ENCODE measurements at regions not wholly inside any gene's neighbourhood (a gene's known extent, or its start where the extent isn't known, plus 50 kb on each side); places are given as distances from the start of the nearest gene placed in this dataset.

DNA sequence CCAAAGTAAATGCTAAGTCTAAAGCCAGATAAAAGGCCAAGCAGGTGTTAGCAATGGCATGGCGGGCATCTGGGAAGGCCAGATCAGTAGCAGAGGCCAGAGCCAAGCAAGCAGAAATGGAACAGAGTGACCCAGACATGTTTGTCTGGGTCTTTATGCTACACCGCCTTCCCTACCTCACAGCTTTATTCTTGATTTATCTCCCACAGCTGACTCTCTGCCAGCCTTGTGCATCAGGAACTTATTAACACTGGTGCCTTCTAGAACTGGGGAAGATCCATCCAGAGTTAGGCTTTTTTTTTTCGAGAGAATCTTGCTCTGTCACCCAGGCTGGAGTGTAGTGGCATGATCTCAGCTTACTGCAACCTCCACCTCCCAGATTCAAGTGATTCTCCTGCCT, 112.5 kb upstream of the SLC44A1 start:
- TF ChIP-seq, protein P1, sequence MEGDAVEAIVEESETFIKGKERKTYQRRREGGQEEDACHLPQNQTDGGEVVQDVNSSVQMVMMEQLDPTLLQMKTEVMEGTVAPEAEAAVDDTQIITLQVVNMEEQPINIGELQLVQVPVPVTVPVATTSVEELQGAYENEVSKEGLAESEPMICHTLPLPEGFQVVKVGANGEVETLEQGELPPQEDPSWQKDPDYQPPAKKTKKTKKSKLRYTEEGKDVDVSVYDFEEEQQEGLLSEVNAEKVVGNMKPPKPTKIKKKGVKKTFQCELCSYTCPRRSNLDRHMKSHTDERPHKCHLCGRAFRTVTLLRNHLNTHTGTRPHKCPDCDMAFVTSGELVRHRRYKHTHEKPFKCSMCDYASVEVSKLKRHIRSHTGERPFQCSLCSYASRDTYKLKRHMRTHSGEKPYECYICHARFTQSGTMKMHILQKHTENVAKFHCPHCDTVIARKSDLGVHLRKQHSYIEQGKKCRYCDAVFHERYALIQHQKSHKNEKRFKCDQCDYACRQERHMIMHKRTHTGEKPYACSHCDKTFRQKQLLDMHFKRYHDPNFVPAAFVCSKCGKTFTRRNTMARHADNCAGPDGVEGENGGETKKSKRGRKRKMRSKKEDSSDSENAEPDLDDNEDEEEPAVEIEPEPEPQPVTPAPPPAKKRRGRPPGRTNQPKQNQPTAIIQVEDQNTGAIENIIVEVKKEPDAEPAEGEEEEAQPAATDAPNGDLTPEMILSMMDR (conservative IDR thresholded peaks at IDR 0.05): no peak

DNA sequence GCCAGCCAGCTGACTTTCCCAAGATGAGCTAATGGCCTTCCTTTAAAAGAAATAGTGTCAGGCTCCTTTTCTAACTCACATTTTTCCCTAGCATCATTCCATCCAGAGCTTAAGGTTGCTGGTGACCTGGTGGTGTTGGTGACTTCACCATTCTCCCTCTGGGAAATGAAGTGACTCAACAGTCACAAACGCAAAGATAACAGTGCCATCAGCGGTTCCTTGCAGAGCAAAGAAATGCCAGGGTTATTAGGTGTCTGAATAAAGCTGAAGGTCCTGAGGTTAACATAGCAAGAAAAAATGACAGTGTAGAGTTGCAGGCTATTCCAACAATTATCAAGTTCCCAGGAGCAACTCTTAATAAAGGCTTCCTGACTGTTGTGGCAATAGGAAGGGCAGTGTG, 111.8 kb upstream of the SLC44A1 start:
- DNase-seq (ENCODE audit: low read depth, low spot score): no peak
- Mint-ChIP-seq H3K4me3 (no peak overlapping the region), H3K36me3 (ENCODE audit: low read depth) (no peaks in the 10 kb centered on the region), H3K27me3 (ENCODE audit: low read depth) (no peaks in the 10 kb centered on the region), H3K9me3 (peaks cover 2% of the 10 kb centered on the region), H3K27ac (ENCODE audit: unreplicated experiment) (no peak overlapping the region), H3K4me1 (peaks cover 9% of the 10 kb centered on the region)
- TF ChIP-seq, protein P1 (conservative IDR thresholded peaks at IDR 0.05): no peak

More for the DNA sequence above, 112.5 kb upstream of the SLC44A1 start:
- no peak overlapping the region for H3K4me3 Mint-ChIP-seq
- no peak for DNase-seq (ENCODE audit: low read depth, low spot score)
- peaks cover 9% of the 10 kb centered on the region for H3K4me1 Mint-ChIP-seq
- no peak overlapping the region for H3K27ac Mint-ChIP-seq (ENCODE audit: unreplicated experiment)
- peaks cover 2% of the 10 kb centered on the region for H3K9me3 Mint-ChIP-seq
- no peaks in the 10 kb centered on the region for H3K27me3 Mint-ChIP-seq (ENCODE audit: low read depth)
- no peaks in the 10 kb centered on the region for H3K36me3 Mint-ChIP-seq (ENCODE audit: low read depth)

DNA sequence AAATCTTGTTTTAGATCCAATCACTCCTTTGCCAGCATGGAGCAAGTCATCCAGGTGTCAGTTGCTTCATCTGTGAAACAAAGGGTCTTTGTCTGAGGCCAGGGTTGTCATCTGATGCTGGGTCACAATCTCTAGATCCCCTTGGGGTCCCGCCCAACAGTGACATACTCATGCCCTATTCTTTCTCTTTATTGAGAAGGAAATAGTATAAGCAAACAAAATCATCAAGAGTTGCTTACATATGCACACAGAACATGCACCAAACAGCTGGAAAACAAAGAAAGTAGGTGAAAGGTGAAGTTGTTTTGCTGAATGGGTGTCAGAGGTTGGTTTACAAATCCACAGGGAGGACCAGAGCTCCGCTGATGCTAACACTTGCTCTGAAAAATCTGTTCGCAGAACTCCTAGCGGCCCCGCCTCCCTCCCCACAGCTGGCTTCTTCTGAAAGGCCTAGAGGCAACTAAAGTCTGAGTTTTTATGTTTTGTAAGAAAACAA, 106.1 kb upstream of the SLC44A1 start:
- H3K27ac Mint-ChIP-seq (ENCODE audit: unreplicated experiment): no peak overlapping the region

DNA sequence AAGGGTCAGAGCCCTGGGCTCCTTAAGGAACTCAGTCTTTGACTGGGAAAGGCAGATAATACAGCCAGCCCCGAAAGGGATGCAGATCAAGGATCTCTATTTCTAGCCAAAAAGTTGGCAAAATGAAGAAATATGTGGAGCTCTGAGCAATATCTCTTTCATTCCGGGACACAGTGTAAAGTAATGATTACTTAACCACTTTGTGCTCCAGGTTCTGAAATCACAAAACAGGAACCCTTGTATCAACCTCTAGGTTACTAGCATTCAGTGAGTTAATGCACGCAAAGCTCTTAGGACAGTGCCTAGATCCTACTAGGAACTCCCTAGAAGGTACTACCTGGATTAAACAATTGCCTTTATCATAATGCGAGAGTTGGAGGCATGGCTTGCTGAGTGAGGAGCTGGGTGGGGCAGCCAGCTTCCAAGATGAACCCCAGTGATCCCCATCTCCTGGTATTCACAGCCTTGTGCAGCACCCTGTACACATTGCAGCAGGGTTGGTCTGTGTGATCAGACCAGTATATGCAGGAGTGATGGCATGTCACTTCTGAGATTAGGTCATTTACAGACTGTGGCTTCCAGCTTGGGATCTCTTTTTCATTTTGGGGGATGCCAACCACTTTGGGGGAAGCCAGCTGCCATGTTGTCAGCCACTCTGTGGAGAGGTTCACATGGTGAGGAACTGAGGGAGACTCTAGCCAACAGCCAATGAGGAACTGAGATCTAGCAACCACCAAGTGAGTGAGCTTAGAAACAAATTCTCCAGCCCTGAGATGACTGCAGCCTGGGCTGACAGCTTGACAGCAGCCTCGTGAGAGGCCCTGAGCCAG, 103.1 kb upstream of the SLC44A1 start:
- no peak for DNase-seq (ENCODE audit: low read depth, low spot score)
- Mint-ChIP-seq H3K4me3 (no peak overlapping the region), H3K9me3 (no peaks in the 10 kb centered on the region), H3K36me3 (ENCODE audit: low read depth) (no peaks in the 10 kb centered on the region), H3K27me3 (ENCODE audit: low read depth) (no peaks in the 10 kb centered on the region), H3K27ac (ENCODE audit: unreplicated experiment) (no peak overlapping the region), H3K4me1 (peaks cover 20% of the 10 kb centered on the region)
- TF ChIP-seq, protein P1 (conservative IDR thresholded peaks at IDR 0.05): no peak

More for the DNA sequence above, 106.1 kb upstream of the SLC44A1 start:
- DNase-seq (ENCODE audit: low read depth, low spot score): peak; percentile 10
- Mint-ChIP-seq H3K4me1 (peaks cover 20% of the 10 kb centered on the region), H3K4me3 (no peak overlapping the region), H3K36me3 (ENCODE audit: low read depth) (no peaks in the 10 kb centered on the region), H3K9me3 (no peaks in the 10 kb centered on the region), H3K27me3 (ENCODE audit: low read depth) (no peaks in the 10 kb centered on the region)
- TF ChIP-seq, protein P1 (conservative IDR thresholded peaks at IDR 0.05): no peak

DNA sequence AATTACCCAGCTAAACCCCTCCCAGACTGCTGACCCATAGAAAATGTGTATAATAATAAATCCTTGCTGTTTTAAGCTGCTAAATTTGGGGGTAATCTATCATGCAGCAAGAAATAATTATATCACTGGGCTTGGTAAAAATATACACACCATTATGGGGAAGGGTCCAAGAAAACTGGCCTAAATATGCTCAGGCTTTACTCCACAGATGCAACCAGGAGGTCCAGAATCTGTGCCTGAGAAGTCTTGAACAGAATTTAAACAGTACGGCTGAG, 102.5 kb upstream of the SLC44A1 start:
- no peaks in the 10 kb centered on the region for H3K27me3 Mint-ChIP-seq (ENCODE audit: low read depth)
- H3K36me3 Mint-ChIP-seq (ENCODE audit: low read depth): no peaks in the 10 kb centered on the region
- no peak for DNase-seq (ENCODE audit: low read depth, low spot score)
- no peak overlapping the region for H3K27ac Mint-ChIP-seq (ENCODE audit: unreplicated experiment)
- H3K9me3 Mint-ChIP-seq: no peaks in the 10 kb centered on the region
- TF ChIP-seq, protein P1 (conservative IDR thresholded peaks at IDR 0.05): no peak
- H3K4me1 Mint-ChIP-seq: peaks cover 20% of the 10 kb centered on the region
- H3K4me3 Mint-ChIP-seq: no peak overlapping the region
